ENCODE measurements at regions not wholly inside any gene's neighbourhood (a gene's known extent, or its start where the extent isn't known, plus 50 kb on each side); places are given as distances from the start of the nearest gene placed in this dataset.

DNA sequence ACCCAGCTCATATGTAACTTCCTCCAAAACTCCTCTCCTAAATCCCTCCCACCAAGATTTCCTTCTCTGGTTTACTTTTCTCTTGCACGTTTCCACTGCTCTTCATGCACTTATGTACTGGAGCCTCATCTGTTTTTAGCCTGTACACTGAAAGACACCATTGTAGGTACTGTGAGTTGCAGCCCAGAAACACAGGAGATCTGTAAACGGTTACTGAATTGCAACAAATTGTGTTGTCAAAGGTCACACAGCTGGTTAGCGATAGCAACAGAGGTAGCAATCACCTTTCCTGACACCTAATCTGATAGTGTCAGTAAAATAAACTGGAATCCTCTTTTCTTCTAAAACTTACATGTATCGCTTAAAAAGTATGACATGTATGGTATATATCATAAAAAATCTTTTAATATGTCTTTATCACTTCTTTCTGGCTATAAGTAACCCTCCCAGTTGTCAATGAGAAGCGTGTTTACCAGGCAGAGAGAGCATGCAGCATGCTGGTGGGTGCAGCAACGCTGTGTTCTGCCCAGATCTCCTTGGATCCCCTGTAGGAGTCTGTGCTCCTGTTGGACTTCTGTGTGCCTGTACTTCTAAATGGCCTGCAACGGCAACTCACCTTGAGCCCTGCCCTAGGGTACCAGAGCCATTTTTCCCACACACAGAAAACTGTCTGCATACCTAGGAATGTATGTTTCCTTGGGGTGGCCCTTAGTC, 121.5 kb upstream of the CPM start:
- no peak overlapping the region for H3K4me3 ChIP-seq (ENCODE audit: low read depth, low read length)
- TF ChIP-seq, protein P1, sequence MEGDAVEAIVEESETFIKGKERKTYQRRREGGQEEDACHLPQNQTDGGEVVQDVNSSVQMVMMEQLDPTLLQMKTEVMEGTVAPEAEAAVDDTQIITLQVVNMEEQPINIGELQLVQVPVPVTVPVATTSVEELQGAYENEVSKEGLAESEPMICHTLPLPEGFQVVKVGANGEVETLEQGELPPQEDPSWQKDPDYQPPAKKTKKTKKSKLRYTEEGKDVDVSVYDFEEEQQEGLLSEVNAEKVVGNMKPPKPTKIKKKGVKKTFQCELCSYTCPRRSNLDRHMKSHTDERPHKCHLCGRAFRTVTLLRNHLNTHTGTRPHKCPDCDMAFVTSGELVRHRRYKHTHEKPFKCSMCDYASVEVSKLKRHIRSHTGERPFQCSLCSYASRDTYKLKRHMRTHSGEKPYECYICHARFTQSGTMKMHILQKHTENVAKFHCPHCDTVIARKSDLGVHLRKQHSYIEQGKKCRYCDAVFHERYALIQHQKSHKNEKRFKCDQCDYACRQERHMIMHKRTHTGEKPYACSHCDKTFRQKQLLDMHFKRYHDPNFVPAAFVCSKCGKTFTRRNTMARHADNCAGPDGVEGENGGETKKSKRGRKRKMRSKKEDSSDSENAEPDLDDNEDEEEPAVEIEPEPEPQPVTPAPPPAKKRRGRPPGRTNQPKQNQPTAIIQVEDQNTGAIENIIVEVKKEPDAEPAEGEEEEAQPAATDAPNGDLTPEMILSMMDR (IDR thresholded peaks at IDR 0.05; ENCODE audit: low read depth, low read length): no peak

DNA sequence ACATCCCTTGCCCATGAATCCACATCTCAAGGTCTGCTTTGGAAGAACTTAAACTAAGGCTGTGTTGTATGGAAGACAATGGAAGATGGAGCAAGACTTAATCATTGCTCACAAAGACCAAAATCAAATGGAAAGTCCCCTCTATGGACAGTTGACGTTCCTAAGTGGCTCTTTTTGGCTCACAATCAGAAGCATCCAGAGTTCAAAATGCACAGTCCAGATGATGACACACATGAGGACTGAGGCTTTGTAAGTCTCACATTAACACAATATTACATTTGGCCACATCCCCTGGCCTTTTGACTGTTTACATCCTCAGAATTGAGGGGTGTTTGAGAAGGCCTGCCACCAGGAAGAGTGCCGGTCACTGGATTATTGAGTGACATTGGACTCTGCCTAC, 122.3 kb upstream of the CPM start:
- TF ChIP-seq, protein P1 (IDR thresholded peaks at IDR 0.05; ENCODE audit: low read depth, low read length): no peak
- no peak overlapping the region for H3K4me3 ChIP-seq (ENCODE audit: low read depth, low read length)

DNA sequence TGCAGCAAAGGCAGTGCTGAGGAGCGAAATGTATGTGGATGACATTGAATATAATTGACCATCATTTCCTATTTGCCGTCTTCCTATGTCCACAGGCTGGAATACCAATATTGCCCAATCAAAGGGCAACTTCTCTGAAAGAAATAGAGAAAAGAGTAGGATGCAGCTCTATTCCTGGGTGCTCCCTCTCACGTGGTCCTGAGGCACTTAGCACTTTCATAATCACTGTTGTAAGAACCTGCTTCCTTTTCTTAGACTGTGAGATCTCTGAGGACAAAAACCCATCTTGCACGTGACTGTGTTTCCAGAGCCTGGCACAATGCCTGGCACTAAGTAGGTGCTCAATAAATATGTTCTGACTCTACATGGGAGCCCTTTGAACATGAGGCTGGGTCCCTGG, 122.7 kb upstream of the CPM start:
- H3K4me3 ChIP-seq (ENCODE audit: low read depth, low read length): no peak overlapping the region

DNA sequence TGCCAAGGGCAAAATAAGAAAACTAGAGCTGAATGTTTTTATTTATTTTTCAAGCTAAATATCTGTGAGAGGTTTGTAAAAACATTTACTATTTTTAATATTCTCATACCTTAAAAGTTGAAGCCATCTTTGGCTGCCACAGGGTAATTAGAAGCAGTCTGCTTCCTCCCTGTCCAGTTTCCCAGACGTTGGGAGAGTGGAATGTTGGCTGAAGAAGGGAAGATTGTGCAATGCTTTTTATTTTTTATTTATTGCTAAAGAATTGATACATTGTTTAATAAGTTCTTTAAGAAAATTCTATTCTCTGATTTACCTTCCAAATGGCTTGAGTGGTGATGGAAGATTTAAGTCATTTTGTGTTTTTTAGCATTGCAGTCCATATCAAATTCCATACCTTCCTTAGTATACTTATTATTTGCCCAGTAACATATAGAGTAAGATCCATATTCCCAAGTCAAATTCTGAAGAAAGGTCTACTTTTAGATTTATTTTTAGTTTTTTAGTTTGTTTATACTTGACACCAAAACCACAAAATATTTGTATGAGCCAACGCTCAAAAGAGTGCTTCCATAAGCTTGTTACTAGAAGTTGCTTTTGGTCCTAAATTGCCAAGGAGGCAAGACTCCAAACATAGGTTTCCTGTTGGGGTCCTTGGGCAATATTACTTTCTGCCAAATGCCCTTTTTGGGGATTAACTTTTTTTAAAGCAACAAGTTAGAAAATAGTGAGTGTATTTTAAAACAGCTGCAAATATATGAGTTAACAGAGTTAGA, 124.0 kb upstream of the CPM start:
- TF ChIP-seq, protein P1 (IDR thresholded peaks at IDR 0.05; ENCODE audit: low read depth, low read length): no peak
- no peak overlapping the region for H3K4me3 ChIP-seq (ENCODE audit: low read depth, low read length)

More for the DNA sequence above, 122.7 kb upstream of the CPM start:
- TF ChIP-seq, protein P1 (IDR thresholded peaks at IDR 0.05; ENCODE audit: low read depth, low read length): no peak

DNA sequence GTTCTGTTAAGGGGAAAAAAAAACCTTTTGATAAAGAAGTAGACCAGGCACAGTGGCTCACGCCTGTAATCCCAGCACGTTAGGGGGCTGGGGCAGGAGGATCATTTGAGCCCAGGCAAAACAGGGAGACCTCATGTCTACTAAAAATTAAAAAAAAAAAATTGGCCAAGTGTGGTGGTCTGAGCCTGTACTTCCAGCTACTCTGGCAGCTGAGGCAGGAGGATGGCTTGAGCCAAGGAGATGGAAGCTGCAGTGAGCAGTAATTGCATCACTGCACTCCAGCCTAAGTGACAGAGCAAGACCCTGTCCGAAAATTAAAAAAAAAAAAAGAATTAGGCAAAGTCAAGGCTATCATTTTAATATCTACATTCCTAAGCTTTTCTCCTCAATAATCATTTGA, 124.8 kb upstream of the CPM start:
- TF ChIP-seq, protein P1 (IDR thresholded peaks at IDR 0.05; ENCODE audit: low read depth, low read length): no peak
- no peak overlapping the region for H3K4me3 ChIP-seq (ENCODE audit: low read depth, low read length)

DNA sequence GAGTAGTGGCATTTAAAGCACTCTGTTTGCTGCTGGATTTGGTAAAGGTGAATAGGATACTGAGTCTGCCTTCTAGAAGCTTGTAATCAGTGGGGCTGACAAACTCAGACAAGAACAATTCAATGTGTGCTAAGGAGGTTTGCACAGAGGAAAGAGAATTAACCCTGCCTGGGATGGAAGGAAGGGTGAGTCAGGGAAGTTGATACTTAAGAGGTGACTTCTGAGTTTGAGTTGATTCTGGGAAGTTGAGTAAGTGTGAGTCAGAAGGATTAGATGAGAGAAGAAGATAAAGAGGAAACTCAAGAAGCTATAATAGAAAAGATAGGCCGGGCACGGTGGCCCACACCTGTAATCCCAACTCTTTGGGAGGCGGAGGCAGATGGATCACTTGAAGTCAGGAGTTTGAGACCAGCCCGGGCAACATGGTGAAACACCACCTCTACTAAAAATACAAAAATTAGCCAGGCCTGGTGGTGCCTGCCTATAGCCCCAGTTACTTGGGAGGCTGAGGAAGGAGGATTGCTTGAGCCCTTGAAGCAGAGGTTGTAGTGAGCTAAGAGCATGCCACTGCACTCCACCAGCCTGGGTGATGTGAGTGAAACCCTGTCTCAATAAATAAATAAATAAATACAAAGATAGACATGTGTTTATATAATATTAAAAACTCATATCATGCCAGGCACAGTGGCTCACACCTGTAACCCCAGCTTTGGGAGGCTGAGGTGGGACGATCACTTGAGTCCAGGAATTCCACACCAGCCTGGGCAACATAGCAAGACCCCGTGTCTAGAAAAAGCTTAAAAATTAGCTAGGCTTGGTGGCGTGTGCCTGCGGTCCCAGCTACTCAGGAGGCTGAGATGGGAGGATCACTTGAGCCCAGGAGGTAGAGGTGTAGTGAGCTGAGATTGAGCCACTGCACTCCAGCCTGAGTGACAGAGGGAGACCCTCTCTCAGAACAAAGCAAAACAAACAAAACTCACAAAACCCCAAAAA, 126.8 kb upstream of the CPM start:
- TF ChIP-seq, protein P1 (IDR thresholded peaks at IDR 0.05; ENCODE audit: low read depth, low read length): no peak
- H3K4me3 ChIP-seq (ENCODE audit: low read depth, low read length): no peak overlapping the region
